Natural killer cell (primary cell): ENCODE measurements at regions not wholly inside any gene's neighbourhood (a gene's known extent, or its start where the extent isn't known, plus 50 kb on each side); places are given as distances from the start of the nearest gene placed in this dataset.

Source experiments
- ATAC-seq, 3 donors: fragments of 150-1000 bp in 2 of 3; fragments of 200-7000 bp in 1 of 3; cut with Tn5 transposase; 1 replicate in 1 of 3; 2 replicates in 2 of 3; pipeline ENCODE4 v1.10.0; 2021; ENCODE audit warnings: mild to moderate bottlenecking in 2 of 3, moderate library complexity in 2 of 3
- DNase-seq, 2 donors: peaks; one replicate each; pipeline versions ENCODE4 v3.0.0 to v3.0.0-alpha.2; 2013 to 2021; ENCODE audit warnings: mixed read lengths in 1 of 2
- H3K27ac ChIP-seq: one replicate; pipeline ENCODE4 v1.5.1; 2013; ENCODE audit warnings: mild to moderate bottlenecking, low read length
- H3K27me3 ChIP-seq: one replicate; pipeline ENCODE4 v1.6.1; 2013; ENCODE audit warnings: low read length; ENCODE audit not compliant: control insufficient read depth, insufficient read depth
- H3K36me3 ChIP-seq: one replicate; pipeline ENCODE4 v1.6.1; 2013; ENCODE audit warnings: low read length; ENCODE audit not compliant: control insufficient read depth, insufficient read depth
- H3K4me1 ChIP-seq: one replicate; pipeline ENCODE4 v1.6.1; 2013; ENCODE audit warnings: low read length; ENCODE audit not compliant: control insufficient read depth, insufficient read depth
- H3K4me3 ChIP-seq: one replicate; pipeline ENCODE4 v1.5.1; 2013; ENCODE audit warnings: low read length
- H3K9me3 ChIP-seq: one replicate; pipeline ENCODE4 v1.6.1; 2013; ENCODE audit warnings: low read length; ENCODE audit not compliant: control insufficient read depth, insufficient read depth
- H3K27ac Mint-ChIP-seq, 2 donors: one replicate each; pipeline ENCODE4 v1.8.0; 2022; ENCODE audit warnings: mild to moderate bottlenecking in 2 of 2, mixed read lengths in 2 of 2, moderate library complexity in 1 of 2
- H3K27me3 Mint-ChIP-seq, 2 donors: one replicate each; pipeline ENCODE4 v1.8.0; 2022; ENCODE audit warnings: low read depth in 2 of 2, mixed read lengths in 2 of 2
- H3K36me3 Mint-ChIP-seq: one replicate; pipeline ENCODE4 v1.8.0; 2022; ENCODE audit warnings: mixed read lengths
- H3K4me1 Mint-ChIP-seq, 2 donors: one replicate each; pipeline ENCODE4 v1.8.0; 2022; ENCODE audit warnings: mixed read lengths in 2 of 2
- H3K4me3 Mint-ChIP-seq: one replicate; pipeline ENCODE4 v1.8.0; 2022; ENCODE audit warnings: mild to moderate bottlenecking, moderate library complexity, mixed read lengths
- H3K9me3 Mint-ChIP-seq, 2 donors: one replicate each; pipeline ENCODE4 v1.8.0; 2022; ENCODE audit warnings: mixed read lengths in 2 of 2
- CTCF ChIP-seq: fragments of 200-600 bp; IDR thresholded peaks from one replicate; pipeline ENCODE4 v1.8.0; 2022; ENCODE audit warnings: antibody characterized with exemption
- WGBS: methylation state at CpG from one replicate; pipeline ENCODE4 v1.1.7; 2013; ENCODE audit warnings: missing lambda C conversion rate; ENCODE audit not compliant: insufficient coverage; 5-methylcytosine and 5-hydroxymethylcytosine counted together
- intact Hi-C: fragments of 100-400 bp; cut with micrococcal nuclease; formaldehyde crosslinking; loops from one replicate; pipeline ENCODE4 v1.14.2; 2022

- peaks cover 0 to 4% of the 10 kb centered on the region in 2 donors for H3K4me1 Mint-ChIP-seq
- H3K27me3 ChIP-seq, result no peaks in the 10 kb centered on the region
- no peak for TF ChIP-seq CTCF
- no peak overlapping the region for H3K4me3 Mint-ChIP-seq
- 30% methylated on average over 2 of the region's 2 CpGs for WGBS
- no peaks in the 10 kb centered on the region for H3K9me3 ChIP-seq
- H3K36me3 ChIP-seq, result no peaks in the 10 kb centered on the region
- no peaks in the 10 kb centered on the region for H3K36me3 Mint-ChIP-seq
- intact Hi-C loops, result loop anchor here (10.0 kb wide), 1 partner anchor 63 kb away; no protein-coding TSS in a partner anchor
- DNase-seq (peak in 1 of 2 donors; percentile 7), ATAC-seq (no peak)
- peaks cover 6% of the 10 kb centered on the region for H3K4me1 ChIP-seq
- H3K27me3 Mint-ChIP-seq, result peaks cover 6 to 14% of the 10 kb centered on the region in 2 donors
- H3K9me3 Mint-ChIP-seq, result no peaks in the 10 kb centered on the region
- H3K27ac ChIP-seq, result no peak overlapping the region
- H3K4me3 ChIP-seq, result no peak overlapping the region
- no peak overlapping the region for H3K27ac Mint-ChIP-seq
Observed at GRCh38 chr18:8951491-8951890, 151.0 kb upstream of the NDUFV2 start.

GRCh38 chr18:8952174-8952573 is 150.3 kb upstream of the NDUFV2 start:
- Histone ChIP-seq H3K4me1 (peaks cover 6% of the 10 kb centered on the region), H3K9me3 (no peaks in the 10 kb centered on the region), H3K4me3 (no peak overlapping the region), H3K36me3 (no peaks in the 10 kb centered on the region), H3K27me3 (no peaks in the 10 kb centered on the region), H3K27ac (peak overlapping the region; percentile 8)
- Mint-ChIP-seq H3K27me3 (peaks cover 11% of the 10 kb centered on the region in 2 donors), H3K36me3 (no peaks in the 10 kb centered on the region), H3K9me3 (no peaks in the 10 kb centered on the region), H3K27ac (no peak overlapping the region), H3K4me1 (peaks cover 0 to 4% of the 10 kb centered on the region in 2 donors), H3K4me3 (no peak overlapping the region)
- 85% methylated on average over 5 of the region's 5 CpGs for WGBS
- intact Hi-C loops, result loop anchor here (10.0 kb wide), 1 partner anchor 63 kb away; no protein-coding TSS in a partner anchor
- TF ChIP-seq CTCF, result no peak
- no peak for ATAC-seq
- DNase-seq, result no peak

GRCh38 chr18:8952769-8953760 is 149.4 kb upstream of the NDUFV2 start:
- no peaks in the 10 kb centered on the region for H3K36me3 Mint-ChIP-seq
- H3K27ac Mint-ChIP-seq, result no peak overlapping the region
- ATAC-seq (no peak), DNase-seq (no peak)
- Histone ChIP-seq H3K27me3 (no peaks in the 10 kb centered on the region), H3K36me3 (no peaks in the 10 kb centered on the region), H3K9me3 (no peaks in the 10 kb centered on the region), H3K4me3 (no peak overlapping the region), H3K27ac (no peak overlapping the region), H3K4me1 (peaks cover 6% of the 10 kb centered on the region)
- 93% methylated on average over 9 of the region's 10 CpGs for WGBS
- H3K27me3 Mint-ChIP-seq, result peaks cover 9 to 11% of the 10 kb centered on the region in 2 donors
- TF ChIP-seq CTCF, result no peak
- H3K4me3 Mint-ChIP-seq, result no peak overlapping the region
- peaks cover 0 to 4% of the 10 kb centered on the region in 2 donors for H3K4me1 Mint-ChIP-seq
- no peaks in the 10 kb centered on the region for H3K9me3 Mint-ChIP-seq
- intact Hi-C loops, result loop anchor here (10.0 kb wide), 1 partner anchor 62 kb away; no protein-coding TSS in a partner anchor
